Fibroblast of skin of right quadriceps (primary cell): ENCODE measurements at regions not wholly inside any gene's neighbourhood (a gene's known extent, or its start where the extent isn't known, plus 50 kb on each side); places are given as distances from the start of the nearest gene placed in this dataset.
A peak's percentile ranks its signal among the peaks of the same experiment; 100 is the strongest.

Source experiments
- DNase-seq: peaks from one replicate; pipeline ENCODE4 v3.0.0-alpha.2; 2013

GRCh38 chr9:96086936-96087571 lies 211.6 kb downstream of the ERCC6L2 start:
- no peak for DNase-seq

- DNase-seq = no peak
Measured at GRCh38 chr9:96085491-96086143, 210.1 kb downstream of the ERCC6L2 start.

- no peak for DNase-seq
Measured at GRCh38 chr9:96084331-96084734, 208.8 kb downstream of the ERCC6L2 start.

GRCh38 chr9:96082516-96083232 lies 207.2 kb downstream of the ERCC6L2 start:
- no peak for DNase-seq

GRCh38 chr9:96080364-96080763 lies 204.9 kb downstream of the ERCC6L2 start:
- no peak for DNase-seq

- no peak for DNase-seq
Measured at GRCh38 chr9:96079779-96080178, 204.3 kb downstream of the ERCC6L2 start.

- no peak for DNase-seq
Measured at GRCh38 chr9:96078897-96079490, 203.5 kb downstream of the ERCC6L2 start.

GRCh38 chr9:96075757-96076156 lies 200.3 kb downstream of the ERCC6L2 start:
- no peak for DNase-seq

GRCh38 chr9:96075111-96075510 lies 199.6 kb downstream of the ERCC6L2 start:
- no peak for DNase-seq

- no peak for DNase-seq
Measured at GRCh38 chr9:96073531-96074480, 198.3 kb downstream of the ERCC6L2 start.

- no peak for DNase-seq
Measured at GRCh38 chr9:96072930-96073329, 197.4 kb downstream of the ERCC6L2 start.

- DNase-seq = no peak
Measured at GRCh38 chr9:96071815-96072124, 196.3 kb downstream of the ERCC6L2 start.

GRCh38 chr9:96071076-96071814 lies 195.8 kb downstream of the ERCC6L2 start:
- DNase-seq = peak; percentile 29

GRCh38 chr9:96069629-96070220 lies 194.2 kb downstream of the ERCC6L2 start:
- no peak for DNase-seq

- no peak for DNase-seq
Measured at GRCh38 chr9:96068511-96068910, 193.0 kb downstream of the ERCC6L2 start.

- no peak for DNase-seq
Measured at GRCh38 chr9:96067600-96067999, 192.1 kb downstream of the ERCC6L2 start.

- no peak for DNase-seq
Measured at GRCh38 chr9:96067004-96067403, 191.5 kb downstream of the ERCC6L2 start.

- no peak for DNase-seq
Measured at GRCh38 chr9:96065482-96066251, 190.2 kb downstream of the ERCC6L2 start.

GRCh38 chr9:96064826-96065481 lies 189.5 kb downstream of the ERCC6L2 start:
- no peak for DNase-seq

- no peak for DNase-seq
Measured at GRCh38 chr9:96062854-96063253, 187.4 kb downstream of the ERCC6L2 start.
